Karpas-422 (cell line): ENCODE measurements at regions not wholly inside any gene's neighbourhood (a gene's known extent, or its start where the extent isn't known, plus 50 kb on each side); places are given as distances from the start of the nearest gene placed in this dataset.

Source experiments
- DNase-seq: peaks from one replicate; pipeline ENCODE4 v3.0.0-alpha.2; 2015
- H2AFZ ChIP-seq: fragments of 200-600 bp; sonication (generic); 2 replicates; pipeline ENCODE4 v1.6.1; 2014; ENCODE audit warnings: antibody characterized with exemption, low read length, mixed read lengths
- H3K27ac ChIP-seq: fragments of 200-600 bp; sonication (generic); 2 replicates; pipeline ENCODE4 v1.5.1; 2014; ENCODE audit warnings: mild to moderate bottlenecking, low read length, moderate library complexity
- H3K27me3 ChIP-seq: fragments of 200-600 bp; sonication (generic); 2 replicates; pipeline ENCODE4 v1.6.1; 2014; ENCODE audit warnings: low read length, mixed read lengths
- H3K36me3 ChIP-seq: fragments of 200-600 bp; sonication (generic); 2 replicates; pipeline ENCODE4 v1.6.1; 2014; ENCODE audit warnings: low read length, mixed read lengths; ENCODE audit not compliant: insufficient read depth
- H3K4me1 ChIP-seq: fragments of 200-600 bp; sonication (generic); 2 replicates; pipeline ENCODE4 v1.6.1; 2014; ENCODE audit warnings: mild to moderate bottlenecking, low read length, mixed read lengths
- H3K4me2 ChIP-seq: fragments of 200-600 bp; sonication (generic); 2 replicates; pipeline ENCODE4 v1.6.1; 2014; ENCODE audit warnings: low read length, low read depth, mild to moderate bottlenecking; ENCODE audit not compliant: poor library complexity, severe bottlenecking
- H3K4me3 ChIP-seq: fragments of 200-600 bp; sonication (generic); 2 replicates; pipeline ENCODE4 v1.5.1; 2014; ENCODE audit warnings: mild to moderate bottlenecking, antibody characterized with exemption, low read length, mixed read lengths
- H3K79me2 ChIP-seq: fragments of 200-600 bp; sonication (generic); 2 replicates; pipeline ENCODE4 v1.6.1; 2014; ENCODE audit warnings: mild to moderate bottlenecking, low read length, mixed read lengths
- H3K9ac ChIP-seq: fragments of 200-600 bp; sonication (generic); 2 replicates; pipeline ENCODE4 v1.6.0; 2014; ENCODE audit warnings: low read length
- H3K9me2 ChIP-seq: fragments of 200-600 bp; sonication (generic), shearing (Covaris generic); replicated peaks from 2 replicates; pipeline ENCODE4 v1.6.0; 2014; ENCODE audit warnings: mild to moderate bottlenecking, low read length, moderate library complexity; ENCODE audit not compliant: insufficient read depth
- H3K9me3 ChIP-seq: fragments of 300-700, 200-600 bp; sonication (generic); 2 replicates; pipeline ENCODE4 v1.6.1; 2014; ENCODE audit warnings: low read length, mixed read lengths
- H4K20me1 ChIP-seq: fragments of 200-600 bp; sonication (generic); 2 replicates; pipeline ENCODE4 v1.6.1; 2014; ENCODE audit warnings: mild to moderate bottlenecking, antibody characterized with exemption, low read length, low read depth; ENCODE audit not compliant: insufficient read depth

- Histone ChIP-seq H2AFZ (no peak overlapping the region), H4K20me1 (no peaks in the 10 kb centered on the region), H3K4me2 (no peak overlapping the region), H3K27me3 (no peaks in the 10 kb centered on the region), H3K36me3 (no peaks in the 10 kb centered on the region), H3K4me1 (no peaks in the 10 kb centered on the region), H3K79me2 (no peaks in the 10 kb centered on the region), H3K9me3 (no peaks in the 10 kb centered on the region), H3K9ac (no peak overlapping the region), H3K9me2 (no peaks in the 10 kb centered on the region), H3K4me3 (no peak overlapping the region), H3K27ac (no peak overlapping the region)
- DNase-seq = no peak
Measured at GRCh38 chr13:111561091-111561781, 240.8 kb downstream of the TEX29 start.

DNA sequence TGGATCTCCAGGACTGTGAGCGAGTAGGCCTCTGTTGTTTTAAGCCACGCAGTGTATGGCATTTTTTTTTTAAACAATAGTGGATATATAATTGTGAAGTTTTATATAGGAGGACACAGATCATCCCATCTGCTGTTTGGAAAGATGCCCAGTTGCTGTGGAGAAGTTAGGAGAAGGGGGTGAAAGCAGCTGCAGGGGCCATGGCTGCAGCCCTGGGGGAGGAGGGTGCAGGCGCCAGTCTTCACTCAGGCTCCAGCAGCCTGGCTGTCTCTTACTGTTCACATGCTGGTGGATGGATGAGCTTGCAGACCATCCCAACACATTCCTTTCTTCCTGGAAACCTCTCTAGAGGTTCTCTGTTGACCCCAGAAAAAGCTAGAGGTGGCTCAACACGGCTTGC is 242.3 kb downstream of the TEX29 start:
- no peak for DNase-seq
- H3K4me1 ChIP-seq = no peaks in the 10 kb centered on the region
- H3K27ac ChIP-seq = no peak overlapping the region
- no peaks in the 10 kb centered on the region for H3K9me2 ChIP-seq
- no peaks in the 10 kb centered on the region for H3K9me3 ChIP-seq
- no peaks in the 10 kb centered on the region for H3K36me3 ChIP-seq
- H3K79me2 ChIP-seq = no peaks in the 10 kb centered on the region
- H3K9ac ChIP-seq = no peak overlapping the region
- no peak overlapping the region for H2AFZ ChIP-seq
- H4K20me1 ChIP-seq = no peaks in the 10 kb centered on the region
- no peak overlapping the region for H3K4me2 ChIP-seq
- no peak overlapping the region for H3K4me3 ChIP-seq
- H3K27me3 ChIP-seq = no peaks in the 10 kb centered on the region

GRCh38 chr13:111564606-111565005 is 244.2 kb downstream of the TEX29 start:
- no peak for DNase-seq
- Histone ChIP-seq H4K20me1 (no peaks in the 10 kb centered on the region), H3K9ac (no peak overlapping the region), H3K4me1 (no peaks in the 10 kb centered on the region), H2AFZ (no peak overlapping the region), H3K4me2 (no peak overlapping the region), H3K36me3 (no peaks in the 10 kb centered on the region), H3K79me2 (no peaks in the 10 kb centered on the region), H3K27ac (no peak overlapping the region), H3K27me3 (no peaks in the 10 kb centered on the region), H3K9me3 (no peaks in the 10 kb centered on the region), H3K9me2 (no peaks in the 10 kb centered on the region), H3K4me3 (no peak overlapping the region)

DNA sequence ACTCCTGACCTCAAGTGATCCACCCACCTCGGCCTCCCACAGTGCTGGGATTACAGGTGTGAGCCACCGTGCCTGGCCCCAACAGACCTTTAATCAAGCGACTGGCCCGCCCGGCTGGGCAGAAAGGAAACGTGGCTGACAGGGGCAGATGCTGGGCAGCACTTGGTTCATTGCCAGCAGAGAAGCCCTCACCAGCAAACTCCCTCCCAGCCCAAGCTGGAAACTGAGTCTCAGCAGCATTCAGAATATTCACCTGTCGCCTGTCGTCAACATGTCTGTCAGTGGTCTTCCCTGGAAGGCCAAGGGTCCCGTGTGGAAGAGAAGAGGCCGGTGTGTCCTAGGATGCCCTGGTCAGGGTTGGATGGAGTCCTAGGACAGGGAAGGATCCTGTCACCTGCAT is 245.0 kb downstream of the TEX29 start:
- Histone ChIP-seq H3K79me2 (no peaks in the 10 kb centered on the region), H3K9me2 (no peaks in the 10 kb centered on the region), H4K20me1 (no peaks in the 10 kb centered on the region), H3K27me3 (no peaks in the 10 kb centered on the region), H3K9me3 (no peaks in the 10 kb centered on the region), H3K4me2 (no peak overlapping the region), H3K27ac (no peak overlapping the region), H3K36me3 (no peaks in the 10 kb centered on the region), H3K4me3 (no peak overlapping the region), H2AFZ (no peak overlapping the region), H3K4me1 (no peaks in the 10 kb centered on the region), H3K9ac (no peak overlapping the region)
- no peak for DNase-seq

GRCh38 chr13:111566567-111566966 is 246.1 kb downstream of the TEX29 start:
- H3K4me1 ChIP-seq = no peaks in the 10 kb centered on the region
- DNase-seq = no peak
- H3K9me2 ChIP-seq = no peaks in the 10 kb centered on the region
- H2AFZ ChIP-seq = no peak overlapping the region
- no peaks in the 10 kb centered on the region for H3K36me3 ChIP-seq
- no peak overlapping the region for H3K27ac ChIP-seq
- no peak overlapping the region for H3K9ac ChIP-seq
- no peaks in the 10 kb centered on the region for H3K79me2 ChIP-seq
- H3K4me3 ChIP-seq = no peak overlapping the region
- no peaks in the 10 kb centered on the region for H3K9me3 ChIP-seq
- H3K27me3 ChIP-seq = no peaks in the 10 kb centered on the region
- no peaks in the 10 kb centered on the region for H4K20me1 ChIP-seq
- H3K4me2 ChIP-seq = no peak overlapping the region

DNA sequence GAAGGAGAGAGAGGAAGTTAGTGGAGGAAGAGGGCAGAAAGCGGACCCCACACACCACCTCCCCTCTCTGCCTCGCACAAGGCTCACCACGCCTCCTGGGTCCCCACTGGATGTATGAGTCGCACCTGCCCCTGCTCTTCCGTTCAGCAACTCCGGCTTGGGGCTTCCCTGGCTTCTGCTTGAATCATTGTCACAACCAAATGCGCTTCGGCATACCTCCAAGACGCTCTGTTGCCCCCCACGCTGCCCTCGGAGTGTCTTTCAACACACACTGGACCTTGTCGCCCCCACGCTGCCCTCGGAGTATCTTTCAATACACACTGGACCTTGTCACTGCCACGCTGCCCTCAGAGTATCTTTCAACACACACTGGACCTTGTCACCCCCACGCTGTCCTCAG is 247.2 kb downstream of the TEX29 start:
- Histone ChIP-seq H3K4me2 (no peak overlapping the region), H3K9me2 (no peaks in the 10 kb centered on the region), H3K79me2 (no peaks in the 10 kb centered on the region), H3K9me3 (no peaks in the 10 kb centered on the region), H2AFZ (no peak overlapping the region), H3K27me3 (no peaks in the 10 kb centered on the region), H3K4me1 (no peaks in the 10 kb centered on the region), H3K9ac (no peak overlapping the region), H4K20me1 (no peaks in the 10 kb centered on the region), H3K36me3 (no peaks in the 10 kb centered on the region), H3K27ac (no peak overlapping the region), H3K4me3 (no peak overlapping the region)
- DNase-seq = no peak

- Histone ChIP-seq H3K27ac (no peak overlapping the region), H3K4me2 (no peak overlapping the region), H3K9me2 (no peaks in the 10 kb centered on the region)
Measured at GRCh38 chr13:111568290-111568689, 247.8 kb downstream of the TEX29 start.

GRCh38 chr13:111570911-111571310 is 250.5 kb downstream of the TEX29 start:
- Histone ChIP-seq H3K27ac (no peak overlapping the region), H4K20me1 (no peaks in the 10 kb centered on the region), H3K4me1 (no peaks in the 10 kb centered on the region), H3K9me3 (peaks cover 13% of the 10 kb centered on the region), H3K4me3 (no peak overlapping the region), H2AFZ (no peak overlapping the region), H3K4me2 (no peak overlapping the region), H3K9ac (no peak overlapping the region), H3K36me3 (no peaks in the 10 kb centered on the region), H3K79me2 (no peaks in the 10 kb centered on the region), H3K9me2 (no peaks in the 10 kb centered on the region), H3K27me3 (no peaks in the 10 kb centered on the region)
- DNase-seq = no peak

More at GRCh38 chr13:111568290-111568689, 247.8 kb downstream of the TEX29 start:
- Histone ChIP-seq H3K36me3 (no peaks in the 10 kb centered on the region), H3K4me1 (no peaks in the 10 kb centered on the region), H3K9me3 (no peaks in the 10 kb centered on the region; the same call in 1 of the 2 replicates), H3K79me2 (no peaks in the 10 kb centered on the region), H3K4me3 (no peak overlapping the region), H2AFZ (no peak overlapping the region), H4K20me1 (no peaks in the 10 kb centered on the region), H3K27me3 (no peaks in the 10 kb centered on the region), H3K9ac (no peak overlapping the region)
- DNase-seq = no peak
